Non-pigmented ciliary epithelial cell (primary cell): ENCODE measurements at regions not wholly inside any gene's neighbourhood (a gene's known extent, or its start where the extent isn't known, plus 50 kb on each side); places are given as distances from the start of the nearest gene placed in this dataset.
"Not testable (repeated sequence)": the region's sequence is repeated elsewhere in the genome, so short reads cannot be mapped to it uniquely, and the experiment has no call there.

Source experiments
- DNase-seq: peaks from one replicate; pipeline ENCODE4 v3.0.0-alpha.2; 2010; ENCODE audit warnings: low read depth

- no peak for DNase-seq
Observed at GRCh38 chr13:58994777-58995176, 1169.0 kb downstream of the DIAPH3 start.

- DNase-seq, result no peak
Observed at GRCh38 chr13:58998716-58999115, 1165.0 kb downstream of the DIAPH3 start.

- DNase-seq, result no peak
Observed at GRCh38 chr13:58999851-59000250, 1163.9 kb downstream of the DIAPH3 start.

GRCh38 chr13:59000770-59001169, 1163.0 kb downstream of the DIAPH3 start:
- DNase-seq, result no peak

GRCh38 chr13:59012731-59013130, 1151.0 kb downstream of the DIAPH3 start:
- DNase-seq, result no peak

GRCh38 chr13:59016250-59016649, 1147.5 kb downstream of the DIAPH3 start:
- DNase-seq, result no peak

GRCh38 chr13:59024434-59024833, 1139.3 kb downstream of the DIAPH3 start:
- no peak for DNase-seq

GRCh38 chr13:59034198-59034597, 1129.5 kb downstream of the DIAPH3 start:
- no peak for DNase-seq

GRCh38 chr13:59038824-59039223, 1124.9 kb downstream of the DIAPH3 start:
- peak; percentile 18 for DNase-seq

- DNase-seq, result no peak
Observed at GRCh38 chr13:59043016-59043415, 1120.7 kb downstream of the DIAPH3 start.

GRCh38 chr13:59047546-59047945, 1116.2 kb downstream of the DIAPH3 start:
- DNase-seq, result no peak

- no peak for DNase-seq
Observed at GRCh38 chr13:59061621-59062020, 1102.1 kb downstream of the DIAPH3 start.

- DNase-seq, result no peak
Observed at GRCh38 chr13:59064042-59064441, 1099.7 kb downstream of the DIAPH3 start.

GRCh38 chr13:59076386-59076785, 1087.3 kb downstream of the DIAPH3 start:
- not testable (repeated sequence) for DNase-seq

- DNase-seq, result peak; percentile 86
Observed at GRCh38 chr13:59086147-59086546, 1077.6 kb downstream of the DIAPH3 start.

GRCh38 chr13:59088716-59089115, 1075.0 kb downstream of the DIAPH3 start:
- DNase-seq, result no peak

- DNase-seq, result no peak
Observed at GRCh38 chr13:59094181-59094580, 1069.5 kb downstream of the DIAPH3 start.

- DNase-seq, result no peak
Observed at GRCh38 chr13:59099182-59099974, 1064.3 kb downstream of the DIAPH3 start.

- peak; percentile 40 for DNase-seq
Observed at GRCh38 chr13:59103004-59103768, 1060.5 kb downstream of the DIAPH3 start.

GRCh38 chr13:59111751-59112171, 1052.0 kb downstream of the DIAPH3 start:
- peak; percentile 62 for DNase-seq

GRCh38 chr13:59112221-59112718, 1051.5 kb downstream of the DIAPH3 start:
- DNase-seq, result peak; percentile 98

GRCh38 chr13:59119475-59119874, 1044.3 kb downstream of the DIAPH3 start:
- no peak for DNase-seq

GRCh38 chr13:59120297-59120843, 1043.4 kb downstream of the DIAPH3 start:
- DNase-seq, result no peak
